GM18861 (cell line): ENCODE measurements at regions not wholly inside any gene's neighbourhood (a gene's known extent, or its start where the extent isn't known, plus 50 kb on each side); places are given as distances from the start of the nearest gene placed in this dataset.
"Not testable (repeated sequence)": the region's sequence is repeated elsewhere in the genome, so short reads cannot be mapped to it uniquely, and the experiment has no call there.

Experiments used
- ATAC-seq: cut with Tn5 transposase; IDR thresholded peaks from one replicate; pipeline ENCODE4 v1.9.1; 2021; ENCODE audit not compliant: unreplicated experiment

- ATAC-seq = no peak
Observed at GRCh38 chr19:27843861-27844260, 1369.1 kb downstream of the UQCRFS1 start.

DNA sequence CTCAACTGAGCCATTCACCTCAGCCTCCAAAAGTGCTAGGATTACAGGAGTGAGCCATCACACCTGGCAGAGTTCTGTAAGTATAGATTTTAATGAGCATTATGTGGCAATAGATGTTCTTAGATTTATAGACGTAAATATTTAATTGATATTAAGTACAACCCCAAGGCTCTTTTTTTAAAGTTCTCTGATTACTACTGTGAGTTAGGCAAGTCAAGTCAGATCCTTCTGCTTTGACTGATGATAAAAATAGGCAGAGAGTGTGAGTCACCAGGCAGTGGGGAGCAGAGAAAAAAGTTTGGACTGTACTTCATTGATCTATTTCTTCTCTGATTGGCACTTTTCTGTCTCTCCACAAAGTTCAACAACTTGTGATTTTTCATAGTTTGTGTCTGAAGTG is 1379.9 kb downstream of the UQCRFS1 start:
- ATAC-seq = no peak

DNA sequence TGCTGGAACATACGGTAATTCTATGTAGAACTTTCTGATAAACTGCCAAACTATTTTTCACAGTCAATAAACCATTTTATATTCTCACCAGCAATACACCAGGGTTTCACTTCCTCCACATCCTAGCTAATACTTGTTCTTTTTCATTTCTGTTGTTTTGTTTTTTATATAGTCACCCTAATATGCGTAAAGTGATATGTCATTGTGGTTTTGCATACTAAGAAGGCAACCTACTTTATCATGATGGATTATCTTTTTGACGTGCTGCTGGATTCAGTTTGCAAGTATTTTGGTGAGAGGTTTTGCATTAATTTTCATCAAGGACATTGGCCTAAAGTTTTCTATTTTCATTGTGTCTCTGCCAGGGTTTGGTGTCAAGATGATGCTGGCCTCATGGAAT is 1384.1 kb downstream of the UQCRFS1 start:
- no peak for ATAC-seq

DNA sequence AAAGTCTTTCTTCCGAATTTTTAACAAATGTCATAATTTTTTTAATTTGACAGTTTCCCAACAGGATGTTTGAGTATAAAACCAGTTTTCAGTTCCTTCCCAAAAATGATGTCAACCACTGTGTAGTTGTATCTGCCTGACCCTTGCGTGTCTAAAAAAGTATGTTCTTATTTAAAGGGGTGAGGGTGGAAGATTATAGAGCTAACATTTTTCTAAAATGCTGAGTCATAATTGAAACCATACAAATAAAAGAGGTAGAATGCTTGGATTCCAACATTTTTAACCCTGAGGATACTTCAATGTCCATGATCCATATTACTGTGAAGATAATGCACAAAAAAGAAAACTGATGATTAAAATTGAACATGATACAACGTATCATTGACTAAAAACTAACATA is 1388.8 kb downstream of the UQCRFS1 start:
- no peak for ATAC-seq

- ATAC-seq = no peak
Observed at GRCh38 chr19:27822336-27822735, 1390.6 kb downstream of the UQCRFS1 start.

- no peak for ATAC-seq
Observed at GRCh38 chr19:27821418-27822018, 1391.4 kb downstream of the UQCRFS1 start.

- ATAC-seq = no peak
Observed at GRCh38 chr19:27815985-27816384, 1397.0 kb downstream of the UQCRFS1 start.

GRCh38 chr19:27814834-27815233 is 1398.1 kb downstream of the UQCRFS1 start:
- ATAC-seq = not testable (repeated sequence)

DNA sequence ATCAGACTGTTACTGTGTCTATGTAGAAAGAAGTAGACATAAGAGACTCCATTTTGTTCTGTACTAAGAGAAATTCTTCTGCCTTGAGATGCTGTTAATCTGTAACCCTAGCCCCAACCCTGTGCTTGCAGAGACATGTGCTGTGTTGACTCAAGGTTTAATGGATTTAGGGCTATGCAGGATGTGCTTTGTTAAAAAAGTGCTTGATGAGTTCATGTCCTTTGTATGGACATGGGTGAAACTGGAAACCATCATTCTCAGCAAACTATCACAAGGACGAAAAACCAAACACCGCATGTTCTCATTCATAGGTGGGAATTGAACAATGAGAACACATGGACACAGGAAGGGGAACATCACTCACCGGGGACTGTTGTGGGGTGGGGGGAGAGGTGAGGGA is 1398.7 kb downstream of the UQCRFS1 start:
- not testable (repeated sequence) for ATAC-seq

- ATAC-seq = no peak
Observed at GRCh38 chr19:27806471-27807070, 1406.4 kb downstream of the UQCRFS1 start.

DNA sequence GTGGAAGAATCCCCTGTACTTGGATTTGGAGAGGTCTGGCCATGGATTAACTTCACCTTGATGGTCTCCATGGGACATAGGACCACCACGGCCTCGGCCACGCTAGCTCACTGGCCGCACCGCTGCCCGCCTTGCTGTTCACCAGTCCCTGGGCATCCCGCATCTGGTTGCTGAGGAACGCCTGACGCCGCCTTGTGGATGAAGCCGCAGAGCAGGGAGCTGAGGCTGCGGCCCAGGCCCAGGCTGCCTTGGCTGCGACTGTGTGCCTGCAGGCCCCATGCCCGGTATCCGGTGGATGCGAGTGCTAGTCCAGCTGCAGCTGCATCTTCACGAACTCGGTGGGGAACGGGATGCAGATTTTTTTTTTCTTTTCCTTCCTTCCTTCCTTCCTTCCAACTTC is 1407.1 kb downstream of the UQCRFS1 start:
- no peak for ATAC-seq

- not testable (repeated sequence) for ATAC-seq
Observed at GRCh38 chr19:27802293-27802692, 1410.7 kb downstream of the UQCRFS1 start.

DNA sequence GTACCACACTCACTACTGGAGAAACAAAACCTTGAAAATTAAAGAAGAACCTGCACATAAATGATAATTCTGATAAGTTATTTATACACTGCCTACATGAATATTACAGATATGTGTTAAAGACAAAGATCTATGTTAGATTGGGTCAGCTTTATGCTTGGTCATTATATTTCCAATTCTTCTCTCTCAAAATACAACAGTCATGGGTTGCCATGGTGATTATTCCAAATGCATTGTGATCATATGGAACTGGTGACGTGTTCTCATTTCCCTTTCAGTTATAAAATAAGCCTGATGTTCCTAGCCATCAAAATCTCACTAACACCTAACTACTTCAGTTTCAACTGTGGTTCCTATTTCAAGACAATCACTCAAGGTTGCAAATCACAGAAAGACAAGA is 1416.4 kb downstream of the UQCRFS1 start:
- ATAC-seq = no peak

DNA sequence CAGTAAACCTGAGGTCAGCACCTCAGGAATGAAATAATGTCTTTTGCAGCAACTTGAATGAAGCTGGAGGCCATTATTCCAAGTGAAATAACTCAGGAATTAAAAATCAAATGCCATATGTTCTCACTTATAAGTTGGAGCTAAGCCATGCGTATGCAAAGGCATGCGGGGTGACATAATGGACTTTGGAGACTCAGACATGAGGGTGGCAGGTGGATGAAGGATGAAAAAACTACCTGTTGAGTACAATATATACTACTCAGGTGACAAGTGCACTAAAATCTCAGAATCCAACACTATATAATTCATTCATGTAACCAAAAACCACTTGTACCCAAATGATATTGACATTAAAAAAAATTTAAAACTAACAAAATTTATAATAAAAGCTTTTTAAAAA is 1416.9 kb downstream of the UQCRFS1 start:
- ATAC-seq = no peak

- no peak for ATAC-seq
Observed at GRCh38 chr19:27795369-27795768, 1417.6 kb downstream of the UQCRFS1 start.

DNA sequence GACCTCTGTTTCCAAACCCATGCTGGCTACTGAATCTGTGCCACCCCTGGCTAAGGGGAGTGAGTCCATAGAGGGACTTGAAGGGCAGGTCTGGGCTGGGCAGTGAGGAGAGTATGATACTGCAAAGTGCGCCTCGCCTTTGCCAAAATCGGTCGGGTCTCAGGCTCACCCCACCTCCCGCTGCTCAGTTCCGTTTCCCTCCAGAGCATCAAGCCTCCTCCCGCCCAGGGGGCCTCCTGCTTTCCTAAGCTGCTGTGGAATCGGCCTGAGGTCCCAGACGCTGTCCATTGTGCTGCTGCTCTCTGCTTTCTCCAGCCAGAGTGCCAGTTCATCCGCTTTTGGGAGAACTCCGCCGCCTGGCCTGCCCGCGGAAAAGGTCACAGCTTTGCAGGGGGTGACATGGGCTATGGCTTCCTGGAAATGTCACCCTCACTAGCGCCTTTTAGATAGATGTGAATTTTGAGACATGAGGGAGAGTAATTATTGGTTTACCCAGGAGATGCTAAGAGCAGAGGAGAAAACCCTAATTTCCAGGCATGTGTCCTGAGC is 1418.4 kb downstream of the UQCRFS1 start:
- no peak for ATAC-seq

DNA sequence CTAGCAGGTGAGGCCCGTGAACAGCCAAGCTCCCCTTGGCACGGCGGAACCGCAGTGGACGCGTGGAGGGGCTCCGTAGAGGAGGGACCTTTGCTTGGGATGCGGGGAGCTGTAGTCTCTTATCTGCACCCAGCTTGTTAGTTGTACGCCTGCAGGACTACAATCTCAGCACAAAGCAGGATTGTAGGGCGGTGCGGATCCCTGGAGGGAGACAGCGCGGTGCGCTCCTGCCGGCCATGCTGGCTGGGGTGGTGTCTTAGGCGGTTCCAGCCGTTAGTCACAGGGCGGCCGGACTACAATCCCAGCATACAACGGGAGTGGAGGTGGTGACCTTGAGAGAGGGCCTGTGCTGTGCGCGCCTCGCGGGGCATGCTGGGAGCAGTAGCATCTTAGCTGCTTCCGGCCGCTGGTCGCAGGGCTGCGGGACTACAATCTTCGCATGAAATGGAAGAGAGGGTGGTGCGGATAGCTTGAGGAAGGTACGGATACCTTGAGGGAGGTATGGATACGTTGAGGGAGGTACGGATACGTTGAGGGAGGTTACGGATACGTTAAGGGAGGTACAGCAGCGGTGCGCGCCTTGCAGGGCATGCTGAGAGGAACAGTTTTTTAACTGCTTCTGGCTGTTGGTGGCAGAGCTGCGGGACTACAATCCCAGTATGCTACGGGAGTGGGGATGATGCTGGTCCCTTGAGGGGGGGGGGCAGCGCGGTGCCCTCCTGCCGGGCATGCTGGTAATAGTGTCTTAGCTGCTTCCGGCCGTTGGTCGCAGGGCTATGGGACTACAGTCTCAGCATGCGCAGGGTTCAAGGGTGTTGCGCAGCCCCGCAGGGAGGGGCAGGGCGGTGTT is 1419.1 kb downstream of the UQCRFS1 start:
- ATAC-seq = peak; percentile 89

- ATAC-seq = peak; percentile 54
Observed at GRCh38 chr19:27793128-27793643, 1419.8 kb downstream of the UQCRFS1 start.

DNA sequence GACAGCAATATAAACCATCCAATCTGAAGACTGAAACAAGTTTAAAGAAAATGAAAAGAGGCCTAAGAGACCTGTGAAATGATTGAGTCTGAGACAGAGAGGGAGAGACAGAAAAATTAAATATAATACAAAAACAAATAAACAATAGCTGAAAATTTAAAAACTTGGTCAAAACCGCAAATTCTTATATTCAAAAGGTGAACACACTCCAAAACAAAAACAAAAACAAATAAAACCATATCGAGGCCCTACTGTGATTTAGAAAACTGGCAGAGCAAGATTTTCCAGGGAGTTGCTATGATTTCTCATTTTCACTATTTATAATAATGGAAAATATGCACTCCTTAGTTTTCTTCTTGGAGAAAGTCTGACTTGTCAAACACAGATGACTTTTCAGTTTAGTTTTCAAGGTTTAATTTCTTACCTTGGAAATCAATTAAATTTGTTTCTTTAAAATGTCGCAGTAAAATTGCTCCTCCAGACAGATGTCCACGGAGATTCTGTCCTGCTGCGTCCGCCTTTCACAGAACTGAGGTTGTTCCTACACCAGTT is 1420.3 kb downstream of the UQCRFS1 start:
- ATAC-seq = no peak

- no peak for ATAC-seq
Observed at GRCh38 chr19:27780367-27781075, 1432.4 kb downstream of the UQCRFS1 start.

DNA sequence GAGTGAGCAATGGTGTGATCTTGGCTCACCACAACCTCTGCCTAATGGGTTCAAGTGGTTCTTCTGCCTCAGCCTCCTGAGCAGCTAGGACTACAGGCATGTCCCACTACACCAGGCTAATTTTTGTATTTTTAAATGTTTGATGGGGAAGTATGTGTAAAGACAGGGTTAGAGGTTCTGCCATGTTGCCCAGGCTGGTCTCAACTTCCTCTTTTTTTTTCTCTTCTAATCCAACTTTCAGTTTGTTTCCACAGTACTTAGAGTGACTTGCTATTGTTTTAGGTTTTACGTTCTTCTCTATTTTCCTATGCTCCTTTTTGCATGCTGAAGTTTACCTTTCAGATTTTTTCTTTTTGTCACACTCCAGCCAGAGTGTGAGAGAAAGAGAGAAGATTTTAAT is 1433.0 kb downstream of the UQCRFS1 start:
- ATAC-seq = no peak
